ENCODE measurements at regions not wholly inside any gene's neighbourhood (a gene's known extent, or its start where the extent isn't known, plus 50 kb on each side); places are given as distances from the start of the nearest gene placed in this dataset.

DNA sequence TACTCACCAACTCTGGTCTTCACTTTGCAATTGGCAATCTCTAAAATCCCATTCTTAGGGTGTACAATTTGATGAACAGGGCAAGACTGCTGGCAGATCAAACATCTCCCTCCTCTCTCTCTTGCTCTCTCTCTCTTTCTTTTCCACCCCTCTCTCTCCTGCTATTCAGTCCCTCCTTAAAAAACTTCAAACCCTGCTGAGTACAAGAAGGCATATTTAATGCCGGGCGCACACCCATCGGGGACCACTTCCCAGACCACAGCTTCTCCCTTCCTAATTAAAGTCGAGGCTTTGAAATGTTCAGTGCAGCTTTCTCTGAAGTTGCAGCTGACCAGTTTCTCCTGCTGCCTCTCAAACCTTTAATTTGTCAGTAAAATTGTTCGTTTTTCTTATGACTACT lies 185.4 kb upstream of the CDH11 start:
- no peak for TF ChIP-seq TAF1 (IDR thresholded peaks at IDR 0.05; ENCODE audit: low read depth, low read length)
- TF ChIP-seq POLR2A (IDR thresholded peaks at IDR 0.05; ENCODE audit: low read depth, low read length) = no peak
